Peyer's patch (tissue), 4 donors: ENCODE measurements at regions not wholly inside any gene's neighbourhood (a gene's known extent, or its start where the extent isn't known, plus 50 kb on each side); places are given as distances from the start of the nearest gene placed in this dataset.

ENCODE experiments used
- CTCF ChIP-seq, 6 experiments: fragments of 450-650 bp in 4 of 6; fragments of 200-600 bp in 2 of 6; sonication (generic) in 1 of 6; IDR thresholded peaks; one replicate each; pipeline ENCODE4 v1.5.1; 2017 to 2019; ENCODE audit warnings: antibody characterized with exemption in 6 of 6, mild to moderate bottlenecking in 3 of 6, moderate library complexity in 1 of 6
- POLR2A ChIP-seq, 2 donors: fragments of 450-650 bp; IDR thresholded peaks; one replicate each; pipeline ENCODE4 v1.5.1; 2017; ENCODE audit warnings: antibody characterized with exemption in 2 of 2, mild to moderate bottlenecking in 2 of 2, moderate library complexity in 2 of 2

- no peak for TF ChIP-seq CTCF (IDR thresholded peaks at IDR 0.05)
- no peak for TF ChIP-seq POLR2A (IDR thresholded peaks at IDR 0.05)
These were observed 232.5 kb downstream of the PCDH7 start for GRCh38 chr4:30952526-30953219.
